WTC11 (cell line): ENCODE measurements at regions not wholly inside any gene's neighbourhood (a gene's known extent, or its start where the extent isn't known, plus 50 kb on each side); places are given as distances from the start of the nearest gene placed in this dataset.

Experiments
- AFF4 ChIP-seq: sonication (generic); formaldehyde crosslinking; IDR thresholded peaks from 2 replicates; pipeline ENCODE4 v1.8.1; 2023; ENCODE audit warnings: mild to moderate bottlenecking, missing genetic modification reagents, borderline replicate concordance
- ATF2 ChIP-seq: sonication (generic); formaldehyde crosslinking; IDR thresholded peaks from 2 replicates; pipeline ENCODE4 v1.8.1; 2022; ENCODE audit warnings: low read depth, missing genetic modification reagents, borderline replicate concordance
- ATF6 ChIP-seq: sonication (generic); formaldehyde crosslinking; IDR thresholded peaks from 2 replicates; pipeline ENCODE4 v1.8.1; 2023; ENCODE audit warnings: mild to moderate bottlenecking, missing genetic modification reagents
- CREM ChIP-seq: sonication (generic); formaldehyde crosslinking; IDR thresholded peaks from 2 replicates; pipeline ENCODE4 v1.8.1; 2022; ENCODE audit warnings: mild to moderate bottlenecking, missing genetic modification reagents, moderate library complexity
- CTCF ChIP-seq: fragments of 200-600 bp; IDR thresholded peaks from 2 replicates; pipeline ENCODE4 v1.8.0; 2022; ENCODE audit warnings: antibody characterized with exemption
- FOXK1 ChIP-seq: sonication (generic); formaldehyde crosslinking; IDR thresholded peaks from 2 replicates; pipeline ENCODE4 v1.8.0; 2022; ENCODE audit warnings: mild to moderate bottlenecking, moderate library complexity, missing genetic modification reagents
- GTF2I ChIP-seq: fragments of 250-450 bp; sonication (Bioruptor Pico); conservative IDR thresholded peaks from 2 replicates; pipeline ENCODE4 v1.4.0; 2021; ENCODE audit warnings: mild to moderate bottlenecking
- HMGXB4 ChIP-seq: sonication (generic); formaldehyde crosslinking; IDR thresholded peaks from 2 replicates; pipeline ENCODE4 v1.8.1; 2023; ENCODE audit warnings: mild to moderate bottlenecking, moderate library complexity, missing genetic modification reagents
- ZNF512 ChIP-seq: sonication (generic); formaldehyde crosslinking; IDR thresholded peaks from 2 replicates; pipeline ENCODE4 v1.8.1; 2022; ENCODE audit warnings: missing genetic modification reagents, borderline replicate concordance
- ZNF532 ChIP-seq: fragments of 250-450 bp; sonication (Bioruptor Pico); IDR thresholded peaks from 2 replicates; pipeline ENCODE4 v1.9.0; 2021; ENCODE audit warnings: mild to moderate bottlenecking, borderline replicate concordance

GRCh38 chr11:129728581-129728980 is 87.1 kb upstream of the TMEM45B start:
- TF ChIP-seq CTCF (no peak), GTF2I (no peak), ATF6 (no peak), AFF4 (CRISPR knock-in tag) (no peak), ATF2 (CRISPR knock-in tag) (no peak), ZNF512 (no peak), HMGXB4 (CRISPR knock-in tag) (no peak), CREM (CRISPR knock-in tag) (no peak), FOXK1 (no peak), ZNF532 (CRISPR knock-in tag) (no peak)
